HG02852 (cell line): ENCODE measurements at regions not wholly inside any gene's neighbourhood (a gene's known extent, or its start where the extent isn't known, plus 50 kb on each side); places are given as distances from the start of the nearest gene placed in this dataset.
"Not testable (repeated sequence)": the region's sequence is repeated elsewhere in the genome, so short reads cannot be mapped to it uniquely, and the experiment has no call there.

Experiments
- ATAC-seq: cut with Tn5 transposase; IDR thresholded peaks from one replicate; pipeline ENCODE4 v1.9.1; 2021; ENCODE audit warnings: mild to moderate bottlenecking, moderate library complexity; ENCODE audit not compliant: unreplicated experiment

DNA sequence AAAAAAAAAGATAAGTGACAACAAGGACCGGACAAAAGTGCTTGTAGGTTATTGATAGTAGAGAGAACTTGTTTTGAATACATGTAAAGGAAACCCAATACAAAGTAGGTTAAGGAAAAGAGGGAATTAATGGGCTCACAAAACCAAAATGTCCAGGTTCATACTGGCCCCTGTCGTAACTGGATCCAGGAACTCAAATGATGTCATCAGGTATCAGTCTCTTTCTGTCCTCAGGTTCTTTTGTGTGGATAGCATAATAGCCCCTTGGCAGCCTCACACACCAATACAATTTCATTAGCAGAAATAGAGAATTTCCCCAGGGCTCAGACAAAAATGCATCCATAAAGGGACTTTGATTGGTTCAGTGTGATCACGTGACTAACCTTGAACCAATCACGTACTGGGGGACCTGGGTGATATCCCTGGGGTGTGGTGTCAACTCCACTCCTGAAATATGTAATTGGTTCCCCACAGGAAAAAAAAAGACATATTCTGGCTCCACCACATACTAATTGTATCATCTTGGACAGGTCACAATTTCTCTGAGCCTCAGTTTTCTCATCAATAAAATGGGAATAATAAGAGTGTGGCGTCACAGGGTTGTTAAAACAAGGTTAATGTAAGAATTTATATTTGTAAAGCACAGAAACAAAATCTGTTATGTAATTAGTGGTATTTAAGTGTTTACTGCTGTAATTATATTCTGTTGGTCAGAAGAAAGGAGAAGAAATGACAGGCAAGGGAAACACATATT lies 174.8 kb downstream of the PDGFRA start:
- no peak for ATAC-seq

DNA sequence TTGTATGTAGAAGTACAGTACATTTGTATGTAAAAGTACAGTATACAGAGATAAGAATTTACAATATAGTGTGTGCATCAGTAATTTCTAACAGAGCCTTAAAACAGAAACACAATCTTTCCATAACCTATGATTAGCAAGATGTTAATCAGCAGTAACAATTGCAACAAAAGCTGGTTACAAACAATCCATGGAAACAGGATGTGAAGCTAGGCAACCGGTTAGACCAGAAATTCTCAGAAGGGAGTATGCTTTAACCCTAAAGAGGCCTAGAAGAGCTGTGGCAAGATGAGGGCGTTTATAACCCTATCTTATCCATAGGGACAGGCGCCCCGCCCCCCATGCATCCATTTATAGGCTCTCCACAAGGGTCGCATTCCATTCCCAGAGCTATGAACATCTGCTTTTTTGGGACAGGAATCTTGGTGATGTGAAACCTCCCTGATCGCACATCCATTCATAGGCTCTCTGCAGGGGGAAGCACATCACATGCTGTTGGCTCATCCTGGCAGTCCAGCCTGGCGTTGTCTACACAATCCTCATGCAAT lies 180.3 kb downstream of the PDGFRA start:
- ATAC-seq, result not testable (repeated sequence)

DNA sequence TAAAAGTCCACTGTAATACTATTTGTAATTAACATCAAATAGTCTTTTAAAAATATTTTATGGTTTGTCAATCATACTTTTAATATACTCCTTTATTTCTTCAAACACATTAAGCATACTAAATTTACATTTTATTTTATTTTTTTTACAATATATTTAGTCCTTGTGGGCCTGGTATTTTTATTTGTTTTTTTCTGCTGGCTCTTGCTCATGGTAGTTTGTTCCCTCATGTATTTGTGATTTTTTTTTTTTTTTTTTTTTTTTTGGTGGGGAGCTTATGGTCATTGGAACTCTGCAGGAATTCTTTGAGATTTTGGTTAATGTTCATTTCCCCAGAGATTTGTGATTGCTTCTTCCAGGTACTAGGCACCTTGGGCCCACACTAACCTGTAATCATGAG lies 185.5 kb downstream of the PDGFRA start:
- no peak for ATAC-seq

DNA sequence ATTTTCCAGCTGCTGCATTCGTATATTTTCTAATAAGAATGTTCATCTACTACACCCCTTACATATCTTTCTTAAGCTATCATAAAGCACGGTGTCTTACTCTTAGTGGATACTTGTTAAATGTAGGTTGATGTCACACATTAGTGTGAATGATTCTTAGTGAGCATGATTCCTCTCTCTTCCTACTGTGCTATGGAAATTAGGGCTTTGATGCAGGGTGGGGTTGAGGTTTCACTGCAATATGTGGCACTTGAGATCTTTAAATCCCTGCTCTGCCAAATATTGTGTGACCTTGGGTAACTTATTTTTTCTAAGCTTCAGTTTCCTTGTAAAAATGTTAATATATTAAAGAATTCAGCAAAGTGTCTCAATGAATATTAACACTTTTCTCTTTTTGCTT lies 188.4 kb downstream of the PDGFRA start:
- no peak for ATAC-seq

DNA sequence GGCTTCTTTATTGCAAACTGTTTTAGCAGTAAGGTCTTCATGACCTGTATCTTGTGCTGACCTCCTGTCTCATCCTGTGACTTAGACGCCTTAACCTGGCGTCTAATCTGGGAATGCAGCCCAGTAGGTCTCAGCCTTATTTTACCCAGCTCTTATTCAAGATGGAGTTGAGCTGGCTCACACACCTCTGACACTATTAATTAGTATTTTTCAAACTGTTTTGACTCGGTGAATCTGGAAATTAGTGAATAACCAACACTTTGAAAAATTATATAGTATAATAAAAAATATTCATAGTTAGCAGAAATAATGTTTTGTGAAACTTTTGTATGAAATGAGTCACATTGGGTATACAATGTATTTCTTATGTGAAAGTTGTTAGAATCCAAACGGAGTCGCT lies 189.4 kb downstream of the PDGFRA start:
- no peak for ATAC-seq

DNA sequence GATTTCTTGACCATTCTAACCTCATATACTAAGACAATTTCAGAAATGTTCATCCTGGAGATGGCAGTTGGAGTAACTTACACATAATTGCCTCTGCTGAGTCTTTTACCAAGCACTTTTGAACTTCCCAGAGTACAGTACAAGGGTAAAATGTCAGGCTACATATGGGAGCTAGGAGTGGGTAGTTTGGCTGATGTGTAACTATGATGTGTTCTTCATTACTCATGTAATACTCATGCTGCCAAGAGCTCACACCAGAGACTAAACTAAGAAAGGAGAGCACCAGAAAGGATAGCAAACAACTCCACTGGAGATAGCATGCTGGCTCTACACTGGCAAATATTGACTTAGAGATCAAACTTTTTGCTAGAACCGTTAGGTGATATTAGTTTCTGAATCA lies 194.0 kb downstream of the PDGFRA start:
- no peak for ATAC-seq

DNA sequence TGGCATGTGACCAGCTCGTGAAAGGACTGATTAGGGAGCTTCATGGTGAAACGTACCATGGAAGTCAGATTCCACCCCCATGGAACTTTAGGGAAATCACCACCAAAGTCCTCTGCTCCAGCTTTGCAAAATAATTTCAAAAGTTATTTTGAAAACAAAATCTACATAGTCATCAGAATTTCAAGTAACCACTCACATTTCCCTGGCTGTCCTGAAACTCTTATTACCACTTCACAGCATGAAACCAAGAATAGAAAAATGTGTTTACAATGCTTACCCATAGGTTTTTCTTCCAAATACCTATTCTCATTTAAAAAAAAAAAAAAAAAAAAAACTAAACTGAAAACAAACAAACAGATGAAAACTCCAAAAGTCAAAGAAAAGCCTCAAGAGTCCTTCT lies 198.7 kb downstream of the PDGFRA start:
- ATAC-seq, result no peak

DNA sequence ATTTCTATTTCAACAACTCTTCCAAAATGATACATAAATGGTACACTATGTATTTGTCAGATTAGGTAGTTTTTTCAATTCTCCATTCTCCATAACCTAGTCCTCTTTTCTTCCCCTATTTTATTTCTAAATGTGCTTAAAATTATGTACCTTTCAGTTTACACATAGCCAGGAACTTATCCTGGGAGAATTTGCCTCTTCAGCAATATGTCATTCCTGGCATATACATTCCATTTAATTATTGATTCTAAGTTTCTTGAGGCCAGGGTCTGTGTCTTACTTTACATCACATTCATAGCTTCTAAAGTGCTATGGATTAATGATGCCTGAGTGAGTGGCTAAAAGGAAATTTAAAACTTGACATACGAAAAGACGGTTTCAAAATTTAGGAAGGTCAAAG lies 199.8 kb downstream of the PDGFRA start:
- no peak for ATAC-seq

DNA sequence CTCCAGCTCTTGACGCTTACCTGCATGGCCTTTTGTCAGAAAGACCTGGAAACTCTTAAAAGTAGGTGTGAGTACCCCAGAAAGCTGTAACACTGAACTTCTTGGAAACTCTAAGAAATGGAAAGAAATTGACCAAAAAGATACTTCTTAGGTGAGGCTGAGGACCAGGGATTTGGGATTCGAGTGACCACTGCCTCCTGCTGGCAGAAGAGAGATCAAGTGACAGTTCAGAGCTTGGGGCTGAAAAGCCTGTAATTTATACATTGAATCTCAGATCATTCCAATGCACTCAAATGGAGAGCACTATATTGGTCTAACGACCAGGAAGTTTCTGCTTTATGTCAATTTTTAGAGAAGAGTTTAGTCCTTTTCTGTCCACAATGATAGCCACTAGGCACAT lies 204.6 kb downstream of the PDGFRA start:
- no peak for ATAC-seq

DNA sequence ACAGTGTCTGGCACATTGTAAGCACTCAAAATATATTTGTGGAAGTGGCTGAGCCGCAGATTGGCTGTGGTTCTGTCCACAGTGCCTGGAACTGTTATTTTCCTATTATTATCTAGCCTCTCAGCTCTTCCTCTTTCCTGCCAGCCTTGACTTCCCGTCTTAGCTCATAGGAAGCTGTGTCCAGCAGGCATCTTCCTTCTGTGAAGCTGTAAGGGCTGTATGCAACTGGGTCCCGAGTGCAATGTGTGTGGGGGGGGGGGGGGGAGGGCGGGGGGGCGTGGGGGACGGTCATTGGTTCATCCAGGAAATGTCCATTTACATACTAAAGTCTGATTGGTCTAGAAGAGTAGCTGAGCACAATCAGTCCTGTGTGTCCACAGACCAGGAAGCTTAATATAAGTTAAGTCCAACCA lies 210.7 kb downstream of the PDGFRA start:
- ATAC-seq, result no peak

DNA sequence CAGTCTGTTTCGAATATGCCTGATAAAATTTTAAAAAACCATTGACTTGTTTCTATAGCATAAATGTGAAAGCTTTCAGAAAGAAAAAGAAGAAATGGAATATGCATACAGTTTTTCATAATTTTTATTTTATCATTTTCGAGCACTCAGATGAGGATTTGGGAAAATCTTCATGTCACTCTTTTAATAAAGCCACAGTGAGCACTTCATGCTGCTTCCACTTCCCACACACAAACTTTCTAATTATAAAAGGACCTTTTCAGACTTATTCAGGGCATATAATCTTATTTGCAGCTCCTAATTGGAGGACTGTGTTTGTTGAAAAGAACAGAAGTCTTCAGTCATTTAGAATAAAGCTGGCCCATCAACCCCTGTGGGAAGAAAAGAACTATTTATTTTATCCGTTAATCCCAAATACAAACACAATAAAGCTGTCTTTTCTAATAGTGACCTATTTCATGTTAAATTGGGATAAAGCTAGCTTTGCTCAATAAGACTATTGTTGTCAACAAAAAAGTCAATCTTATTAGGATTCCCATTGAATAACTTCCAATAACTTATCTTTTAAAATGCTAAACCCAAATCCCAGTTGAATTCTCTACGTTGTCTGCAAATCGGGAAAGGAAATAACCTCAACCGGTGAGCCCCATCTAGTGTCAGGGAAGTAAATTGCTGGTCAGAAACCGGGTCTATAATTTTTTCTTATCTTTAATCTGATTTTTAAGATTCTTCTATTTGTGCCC lies 211.5 kb downstream of the PDGFRA start:
- no peak for ATAC-seq

DNA sequence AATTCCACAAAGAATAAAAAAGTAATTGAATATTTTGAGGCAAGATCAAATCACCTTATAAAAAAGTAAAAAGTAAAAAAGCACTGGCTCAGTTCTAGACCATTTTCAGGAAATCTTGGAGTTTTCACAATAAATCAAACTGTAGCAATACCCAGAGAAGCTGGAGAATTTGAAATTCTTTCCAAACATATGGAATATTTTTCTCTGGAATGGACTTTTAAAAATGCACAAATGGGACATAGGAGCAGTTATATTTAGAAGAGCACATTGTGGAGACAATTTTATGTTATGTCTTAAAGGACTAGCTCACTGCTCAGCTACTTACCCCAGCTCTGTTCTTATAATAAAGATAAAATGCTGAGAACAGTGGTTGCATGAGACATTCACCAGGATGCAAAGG lies 211.9 kb upstream of the KIT start:
- ATAC-seq, result no peak

DNA sequence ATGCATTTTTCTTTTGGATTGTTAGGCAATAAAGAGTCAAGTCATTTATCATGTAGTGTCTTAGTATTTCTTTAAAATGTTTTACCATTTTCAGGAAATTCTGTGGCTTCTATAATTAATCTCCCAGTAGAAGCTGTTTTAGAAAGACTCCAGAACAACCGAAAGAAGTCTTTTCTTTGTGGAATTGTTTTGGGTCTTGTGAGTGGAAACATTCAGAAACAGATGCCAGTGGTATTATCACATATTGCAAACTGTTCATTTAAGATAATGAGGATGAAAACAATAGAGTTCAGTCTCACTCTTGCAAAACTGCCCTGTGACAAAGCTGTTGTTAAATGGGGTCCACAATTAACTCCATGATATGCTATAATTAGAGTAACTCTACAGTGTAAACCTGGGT lies 211.2 kb upstream of the KIT start:
- ATAC-seq, result no peak

DNA sequence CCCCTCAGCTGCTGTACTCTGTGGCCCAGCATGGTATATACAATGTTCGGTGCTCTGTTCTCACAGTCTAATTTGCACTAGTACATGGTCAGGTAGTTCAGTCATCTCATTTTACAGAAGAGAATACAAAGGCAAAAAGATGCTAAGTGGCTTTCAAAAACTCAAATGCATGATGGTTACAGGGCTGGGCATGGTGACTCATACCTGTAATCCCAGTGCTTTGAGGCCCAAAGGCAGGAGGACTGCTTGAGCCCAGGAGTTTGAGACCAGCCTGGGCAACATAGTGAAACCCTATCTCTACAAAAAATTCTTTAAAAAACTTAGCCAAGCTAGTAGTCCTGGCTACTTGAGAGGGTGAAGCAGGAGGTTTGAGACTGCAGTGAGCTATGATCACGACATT lies 210.5 kb upstream of the KIT start:
- no peak for ATAC-seq

DNA sequence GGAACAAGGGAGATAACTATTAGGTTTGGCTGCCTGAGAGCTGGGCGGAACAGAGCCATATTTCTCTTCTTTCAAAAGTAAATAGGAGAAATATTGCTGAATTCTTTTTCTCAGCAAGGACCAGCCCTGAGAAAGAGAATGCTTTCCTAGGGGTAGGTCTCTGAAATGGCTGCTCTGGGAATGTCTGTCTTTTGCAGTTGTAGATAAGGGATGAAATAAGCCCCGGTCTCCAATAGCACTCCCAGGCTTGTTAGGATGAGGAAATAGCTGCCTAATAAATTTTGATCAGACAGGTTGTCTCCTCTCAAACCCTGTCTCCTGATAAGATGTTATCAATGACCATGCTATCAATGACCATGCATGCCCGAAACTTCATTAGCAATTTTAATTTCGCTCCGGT lies 207.8 kb upstream of the KIT start:
- ATAC-seq, result no peak

DNA sequence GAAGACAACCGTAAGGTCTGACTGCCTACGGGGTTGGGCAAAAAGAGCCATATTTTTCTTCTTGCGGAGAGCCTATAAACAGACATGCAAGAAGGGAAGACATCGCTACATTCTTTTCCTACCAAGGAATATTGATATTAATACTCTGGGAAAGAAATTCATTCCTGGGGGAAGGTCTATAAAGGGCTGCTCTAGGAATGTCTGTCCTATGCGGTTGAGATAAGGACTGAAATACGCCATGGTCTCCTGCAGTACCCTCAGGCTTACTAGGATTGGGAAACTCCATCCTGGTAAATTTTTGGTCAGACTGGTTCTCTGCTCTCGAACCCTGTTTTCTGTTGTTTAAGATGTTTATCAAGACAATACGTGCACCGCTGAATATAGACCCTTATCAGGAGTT lies 190.8 kb upstream of the KIT start:
- not testable (repeated sequence) for ATAC-seq

DNA sequence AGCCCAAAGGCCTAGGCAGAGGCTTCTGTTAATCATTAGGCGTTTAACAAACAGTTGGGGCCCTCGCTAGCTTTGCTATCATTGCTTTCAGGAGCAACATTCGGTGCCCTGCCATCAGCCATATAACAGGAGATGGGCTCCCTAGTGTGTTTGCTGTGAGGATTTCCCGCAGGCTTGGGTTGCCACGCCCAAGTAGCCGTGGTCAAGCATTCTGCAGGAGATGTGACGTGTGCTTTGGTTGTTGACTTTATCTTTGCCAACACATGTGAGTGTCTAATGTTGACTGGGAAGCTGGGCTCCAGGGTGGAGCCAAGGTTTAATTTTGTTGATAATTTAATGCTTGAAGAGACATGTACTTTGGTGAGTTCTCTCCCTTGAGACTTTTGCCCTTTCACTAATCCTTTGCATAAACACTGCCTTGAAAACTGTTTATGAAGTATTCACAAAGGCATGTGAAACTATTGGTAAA lies 184.6 kb upstream of the KIT start:
- ATAC-seq, result no peak

DNA sequence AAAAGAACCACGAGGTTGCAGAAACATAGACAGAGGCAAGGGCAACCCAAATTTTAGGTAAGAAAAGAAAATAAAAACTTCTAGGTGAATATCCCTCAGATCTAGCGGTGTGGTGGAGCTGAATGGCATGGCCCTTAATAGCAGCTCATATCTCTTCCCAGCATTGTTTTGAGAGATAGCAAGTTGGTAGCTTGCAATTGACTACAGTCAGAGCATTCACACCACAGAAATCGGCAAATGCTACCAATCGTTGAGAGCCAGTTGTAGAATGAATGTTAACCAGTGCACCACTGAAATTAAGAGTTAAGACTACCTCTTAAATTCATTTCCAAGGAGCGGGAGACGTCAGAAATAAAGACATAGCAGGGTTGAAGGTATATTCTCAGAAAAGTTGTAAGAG lies 184.0 kb upstream of the KIT start:
- no peak for ATAC-seq

DNA sequence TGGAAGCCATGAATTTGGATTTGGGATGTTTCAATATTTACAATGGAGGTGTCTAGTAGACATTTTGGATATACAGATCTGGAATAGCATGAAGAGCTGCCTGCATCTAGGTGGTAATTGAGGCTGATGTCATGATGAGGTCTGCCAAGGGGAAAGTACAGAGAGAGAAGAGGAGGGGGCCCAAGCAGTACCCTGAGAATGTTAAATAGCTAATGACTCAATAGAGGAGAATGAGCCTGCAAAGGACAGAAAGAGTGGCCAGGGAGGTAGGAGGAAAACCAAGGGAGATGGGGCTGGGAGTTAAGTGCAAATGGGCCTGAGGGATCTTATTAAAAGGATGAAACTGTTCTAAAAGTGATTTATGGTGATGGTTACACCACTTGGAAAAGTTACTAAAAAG lies 182.2 kb upstream of the KIT start:
- ATAC-seq, result no peak

DNA sequence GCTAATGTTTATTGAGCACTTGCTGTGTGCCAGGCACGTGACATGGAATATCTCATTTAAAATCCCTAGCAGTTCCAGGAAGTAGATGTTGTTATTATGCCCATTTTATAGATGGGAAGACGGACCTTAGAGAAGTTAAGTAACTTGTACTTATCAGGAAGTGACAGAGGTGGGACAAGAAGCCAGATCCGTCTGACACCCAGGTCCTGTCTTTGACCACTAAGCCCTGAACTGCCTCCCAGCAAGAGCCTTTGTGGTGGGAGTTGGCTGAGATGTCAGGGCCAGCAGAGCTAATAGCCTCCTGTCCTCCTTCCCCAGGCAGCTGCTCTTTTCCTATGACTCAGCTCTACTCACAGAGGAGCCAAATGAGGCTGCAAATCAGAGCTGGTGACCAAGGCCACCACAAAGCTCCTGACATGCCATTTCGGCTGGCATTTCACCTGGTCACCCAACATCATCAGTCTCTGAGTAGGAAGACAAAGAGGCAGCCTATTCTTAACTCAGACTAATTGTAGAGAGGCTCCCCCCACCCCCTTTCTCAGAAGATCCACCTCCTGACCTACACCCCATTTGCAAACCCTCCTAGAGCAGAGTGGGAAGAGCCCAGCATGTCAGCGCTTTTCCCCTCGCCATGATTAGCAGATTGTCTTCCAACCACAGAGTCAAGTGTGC lies 175.1 kb upstream of the KIT start:
- ATAC-seq, result no peak

DNA sequence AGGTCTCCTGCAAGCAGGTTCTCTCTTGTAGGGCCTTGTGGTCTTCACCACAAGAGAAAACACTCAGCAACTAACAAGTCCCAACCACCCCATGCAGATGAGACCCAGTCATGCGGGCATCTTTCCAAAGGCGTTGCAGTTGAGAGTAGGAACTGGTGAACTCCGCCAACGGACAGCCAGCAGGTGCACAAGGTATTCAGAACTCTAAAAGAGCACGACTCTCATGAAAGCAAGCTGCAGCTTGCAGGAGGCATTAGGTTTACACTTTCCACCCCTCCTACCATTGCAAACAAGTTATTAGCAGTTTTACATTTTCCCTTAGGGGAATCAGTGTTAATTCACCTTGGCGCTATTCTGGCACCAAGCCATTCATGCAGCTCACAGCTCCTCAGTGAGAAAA lies 173.4 kb upstream of the KIT start:
- no peak for ATAC-seq

DNA sequence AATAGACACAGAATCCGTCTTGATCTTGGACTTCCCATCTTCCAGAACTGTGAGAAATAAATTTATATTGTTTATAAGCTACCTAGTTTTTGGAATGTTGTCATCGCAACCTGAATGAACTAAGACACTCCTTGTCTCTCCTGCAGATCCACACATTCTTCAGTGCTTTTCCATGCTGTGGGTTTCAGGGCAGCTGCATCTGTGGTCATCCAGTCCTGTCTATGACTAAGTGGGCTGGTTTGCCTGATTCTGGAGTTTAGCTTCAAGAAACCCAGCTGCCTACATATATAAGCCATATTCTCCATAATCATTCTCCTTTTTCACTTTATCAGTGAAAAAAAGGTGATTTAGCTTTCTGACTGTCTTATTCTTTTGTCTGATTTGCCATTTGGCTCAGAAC lies 170.3 kb upstream of the KIT start:
- no peak for ATAC-seq
